AG20443 (cell line): ENCODE measurements at regions not wholly inside any gene's neighbourhood (a gene's known extent, or its start where the extent isn't known, plus 50 kb on each side); places are given as distances from the start of the nearest gene placed in this dataset.
"Not testable (repeated sequence)": the region's sequence is repeated elsewhere in the genome, so short reads cannot be mapped to it uniquely, and the experiment has no call there.

Experiments used
- DNase-seq: peaks from one replicate; pipeline ENCODE4 v3.0.0; 2012; ENCODE audit warnings: low spot score, mixed read lengths

DNA sequence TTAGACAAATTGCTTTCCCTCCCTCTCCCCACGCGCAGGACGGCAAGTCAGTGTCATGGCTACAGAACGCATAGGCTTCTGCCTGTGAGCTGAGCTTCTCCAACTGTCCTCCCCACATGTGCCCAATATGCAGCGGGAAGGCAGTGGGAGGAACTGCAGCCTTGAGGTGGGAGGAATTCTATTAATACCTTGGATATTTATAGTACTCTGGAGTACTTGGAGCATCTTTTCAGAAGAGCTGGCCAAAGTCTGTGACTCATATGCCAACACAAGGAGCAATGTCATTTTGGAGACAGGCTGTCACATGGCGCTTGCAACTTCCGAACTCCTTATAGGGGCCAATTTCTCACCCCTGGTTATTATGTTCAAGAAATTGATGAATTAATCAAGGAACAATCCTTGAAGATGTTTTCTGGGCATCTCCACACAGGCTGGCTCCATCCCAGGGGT lies 245.0 kb upstream of the SERP2 start:
- DNase-seq, result peak; percentile 57

DNA sequence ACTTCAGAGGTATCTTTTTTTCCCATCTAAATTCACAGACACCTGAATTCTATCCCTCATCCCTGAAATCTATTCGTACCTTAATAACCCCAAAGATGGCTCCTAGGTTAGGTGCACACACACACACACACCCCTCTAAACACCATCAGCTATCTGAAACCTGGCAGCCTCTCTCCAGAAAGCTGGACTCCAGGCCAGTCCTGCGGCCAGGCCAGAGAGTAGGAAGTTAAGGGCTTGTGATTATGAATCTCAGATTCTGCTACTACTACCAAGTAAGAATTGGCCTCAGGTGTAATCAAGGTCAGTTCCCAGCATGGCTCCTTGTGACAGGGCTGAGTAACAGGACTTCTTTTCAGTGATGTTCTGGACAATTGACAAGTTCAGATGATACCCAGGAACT lies 244.2 kb upstream of the SERP2 start:
- no peak for DNase-seq

DNA sequence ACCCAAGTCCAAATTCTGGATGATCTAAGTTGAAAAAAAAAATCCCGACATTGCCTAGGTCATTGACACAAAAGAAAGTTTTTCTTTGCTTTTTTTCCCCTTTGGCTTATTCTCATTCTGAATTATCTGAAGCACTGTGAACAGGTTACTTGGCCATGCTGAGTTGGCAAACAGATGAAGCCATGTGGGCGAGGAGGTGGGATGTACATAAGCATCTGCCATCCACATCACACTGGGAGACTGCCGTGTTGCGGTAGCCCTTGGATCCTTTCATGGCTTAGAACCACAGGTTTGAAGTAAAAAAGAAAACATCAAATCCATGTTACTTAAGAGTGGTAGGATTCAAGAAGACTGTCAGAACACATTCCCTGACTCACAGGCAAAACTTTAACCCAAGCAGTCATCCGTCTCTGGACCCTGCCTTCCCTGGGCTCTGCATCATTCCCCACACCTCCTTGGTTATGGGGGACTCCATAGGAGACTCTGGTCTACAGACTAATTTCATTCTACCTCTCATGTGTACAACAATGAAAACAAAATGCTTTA lies 242.5 kb upstream of the SERP2 start:
- DNase-seq, result no peak

DNA sequence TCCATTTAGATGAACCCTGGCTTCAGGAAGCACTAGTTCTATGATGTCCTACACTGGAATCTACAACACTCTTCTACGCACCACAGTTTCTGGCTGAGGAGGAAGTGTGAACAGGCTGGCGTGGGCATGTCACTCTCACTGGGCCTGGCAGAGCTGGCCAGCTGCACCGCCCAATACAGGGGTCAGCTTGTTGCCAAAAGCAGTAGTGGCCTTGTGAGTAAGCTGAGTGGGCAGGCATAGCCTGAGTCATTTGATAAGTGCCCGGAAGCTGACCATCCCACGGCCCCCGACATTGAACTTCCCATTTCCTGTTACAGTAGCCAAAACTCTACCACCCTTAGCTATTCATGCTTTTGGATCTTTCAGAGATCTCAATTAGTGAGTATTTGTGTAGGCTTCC lies 240.9 kb upstream of the SERP2 start:
- DNase-seq, result peak; percentile 25

DNA sequence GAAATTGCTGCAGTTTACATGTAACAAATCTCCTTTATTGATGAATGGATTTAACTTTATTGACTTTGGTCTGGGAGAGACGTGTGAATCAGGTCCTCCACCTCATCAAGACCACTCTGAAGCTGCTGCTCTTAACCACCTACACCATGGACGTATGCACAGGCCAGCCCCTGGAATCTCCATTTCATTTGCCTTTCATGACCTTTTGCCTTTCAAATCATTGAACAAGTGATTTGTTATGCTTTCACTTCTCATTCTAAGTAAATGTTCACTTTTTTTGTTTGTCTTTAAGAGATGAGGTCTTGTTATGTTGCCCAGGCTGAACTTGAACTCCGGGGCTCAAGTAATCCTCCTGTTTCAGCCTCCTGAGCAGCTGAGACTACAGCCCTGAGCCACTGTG lies 240.0 kb upstream of the SERP2 start:
- DNase-seq, result no peak

DNA sequence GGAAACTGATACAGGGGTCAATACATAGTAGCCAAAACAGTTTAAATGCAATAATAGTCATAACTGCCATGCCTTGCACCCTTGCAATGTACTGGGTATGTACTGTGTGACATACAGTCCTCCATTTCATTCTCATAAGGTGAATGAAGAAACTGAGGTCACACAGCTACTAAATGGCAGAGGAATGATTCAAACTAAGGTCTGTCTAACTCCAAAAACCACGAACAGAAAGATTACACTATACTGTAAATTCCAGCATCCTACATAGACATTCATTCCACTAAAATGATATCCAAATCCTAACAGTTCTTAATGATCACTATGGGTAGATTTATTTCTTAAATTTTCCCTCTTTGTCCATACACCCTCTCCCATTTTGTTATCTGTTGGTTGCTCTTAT lies 238.1 kb upstream of the SERP2 start:
- DNase-seq, result no peak

DNA sequence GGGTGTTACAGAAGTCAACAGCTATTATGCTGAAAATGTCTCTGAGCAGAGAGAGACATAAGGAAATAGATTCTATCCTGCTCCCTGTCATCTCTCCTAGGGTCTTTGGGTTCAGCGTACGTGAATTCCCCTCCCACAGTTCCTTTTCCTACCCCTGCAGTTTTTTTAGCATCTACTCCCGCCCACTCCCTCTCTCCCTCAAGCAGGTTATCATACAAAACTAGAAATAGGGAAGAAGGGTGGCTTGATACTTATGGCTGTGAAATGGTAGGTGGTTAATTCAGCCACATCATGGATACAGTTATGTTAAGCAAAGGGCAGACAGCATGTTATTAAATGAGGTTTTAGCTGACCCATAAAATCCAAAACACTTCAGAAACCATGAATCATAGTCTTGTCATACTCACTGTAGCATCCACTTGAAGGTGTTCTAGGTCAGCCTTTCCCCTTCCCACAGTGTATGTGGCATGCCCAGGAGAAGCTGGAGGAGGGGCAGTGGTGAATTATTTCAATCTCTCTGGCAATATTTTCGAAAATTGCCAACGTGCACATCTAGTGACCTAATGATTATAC lies 236.8 kb upstream of the SERP2 start:
- DNase-seq, result no peak

DNA sequence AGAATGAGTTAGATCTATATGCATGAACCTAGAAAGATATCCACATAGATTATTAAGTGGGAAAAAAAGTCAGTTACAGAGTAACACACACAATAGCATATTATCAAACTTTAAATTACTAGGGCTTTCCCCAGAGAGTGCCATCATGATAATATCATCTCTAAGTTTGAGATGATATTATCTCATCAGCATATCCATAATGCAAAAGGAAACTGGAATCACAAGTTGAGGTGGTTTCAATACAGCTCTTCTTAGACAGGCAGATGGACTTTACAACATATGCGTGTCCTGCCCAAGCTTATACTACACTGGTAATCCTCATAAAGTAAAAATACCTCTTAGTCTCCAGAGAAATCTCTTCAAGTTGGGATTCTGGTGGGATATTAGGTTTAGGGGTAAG lies 236.2 kb upstream of the SERP2 start:
- DNase-seq, result no peak

DNA sequence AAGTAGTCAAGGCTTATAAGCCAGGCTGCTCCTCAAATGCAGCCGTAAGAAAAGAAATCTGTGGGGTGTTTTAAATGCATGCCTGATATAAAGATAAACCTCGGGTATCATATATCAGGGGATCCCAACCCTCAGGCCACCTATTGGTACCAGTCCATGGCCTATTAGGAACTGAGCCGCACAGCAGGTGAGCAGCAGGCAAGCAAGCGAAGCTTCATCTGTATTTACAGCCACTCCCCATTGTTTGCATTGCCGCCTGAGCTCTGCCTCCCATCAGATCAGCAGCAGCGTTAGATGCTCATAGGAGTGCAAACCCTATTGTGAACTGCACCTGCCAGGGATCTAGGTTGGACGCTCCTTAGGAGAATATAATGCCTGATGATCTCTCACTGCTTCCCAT lies 233.5 kb upstream of the SERP2 start:
- no peak for DNase-seq

DNA sequence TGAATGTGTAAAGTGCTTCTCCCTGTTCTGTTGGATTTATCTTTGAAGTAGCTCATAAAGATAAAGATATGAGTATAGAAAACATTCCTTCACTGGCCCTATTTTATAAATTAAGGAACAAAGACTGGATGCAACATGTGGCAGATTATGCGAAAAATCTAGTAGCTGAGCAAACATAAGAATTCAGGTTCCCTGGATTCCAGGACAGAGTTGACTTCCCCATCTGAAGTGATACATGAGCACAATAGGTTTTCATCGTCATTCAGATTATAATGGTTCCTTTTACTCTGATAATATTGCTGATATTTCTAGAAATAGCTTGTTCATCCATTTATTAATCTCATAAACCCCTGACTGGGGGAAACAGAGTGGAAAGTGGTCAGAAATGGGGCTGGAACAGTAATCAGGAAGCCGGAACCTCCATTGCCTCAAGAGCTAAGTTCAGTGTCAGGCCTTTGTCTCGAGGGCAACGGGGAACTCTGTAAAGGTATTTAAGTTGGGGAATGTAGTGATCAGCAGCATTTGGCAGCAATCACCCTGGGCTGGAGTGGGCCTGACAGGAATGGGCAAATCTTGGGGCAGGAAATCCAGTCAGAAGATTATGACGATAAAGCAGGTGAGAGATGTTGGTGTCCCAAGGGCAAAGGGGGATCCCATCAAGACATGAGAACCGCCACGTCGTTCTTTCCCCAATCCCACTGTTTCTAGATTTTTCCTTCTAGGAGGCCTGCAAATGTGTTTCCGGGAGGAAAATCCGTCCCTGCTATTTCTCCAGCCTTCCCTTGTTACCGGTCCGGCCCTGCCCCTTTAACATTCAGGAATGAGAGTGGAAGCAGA lies 232.5 kb upstream of the SERP2 start:
- peak; percentile 18 for DNase-seq

DNA sequence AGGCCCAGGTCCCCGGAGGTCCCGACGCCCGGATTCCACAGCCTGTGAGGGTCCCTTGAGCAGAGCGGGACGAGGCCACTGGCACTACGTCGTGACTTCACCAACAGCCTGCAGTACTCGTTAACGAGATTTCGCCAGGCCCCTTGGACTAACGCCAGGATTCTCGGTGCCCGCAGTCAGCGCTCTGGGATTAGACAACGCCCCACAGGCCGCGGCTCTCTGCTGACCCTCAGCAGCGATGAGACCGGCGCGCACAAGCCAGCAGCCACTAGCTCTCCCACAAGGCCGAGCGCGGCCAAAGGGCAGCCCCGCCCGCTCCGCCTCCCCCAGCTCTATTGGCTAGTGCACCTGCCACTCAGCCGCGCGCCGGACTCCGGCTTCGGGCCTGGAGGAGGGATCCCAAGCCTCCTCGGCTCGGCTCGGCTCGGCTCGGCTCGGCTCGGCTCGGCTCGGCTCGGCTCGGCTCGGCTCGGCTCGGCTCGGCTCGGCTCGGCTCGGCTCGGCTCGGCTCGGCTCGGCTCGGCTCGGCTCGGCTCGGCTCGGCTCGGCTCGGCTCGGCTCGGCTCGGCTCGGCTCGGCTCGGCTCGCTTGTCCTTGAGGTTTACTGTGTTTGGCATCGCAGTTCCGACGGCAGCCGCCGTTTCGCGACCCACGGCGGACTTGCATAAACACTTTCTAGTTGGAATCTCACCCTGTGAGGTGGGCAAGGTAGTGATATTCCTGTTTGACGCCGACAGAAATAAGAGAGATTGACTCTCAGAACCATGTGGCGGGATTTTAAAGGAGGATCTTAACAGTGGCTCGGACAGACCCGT lies 231.7 kb upstream of the SERP2 start:
- DNase-seq, result peak; percentile 100

DNA sequence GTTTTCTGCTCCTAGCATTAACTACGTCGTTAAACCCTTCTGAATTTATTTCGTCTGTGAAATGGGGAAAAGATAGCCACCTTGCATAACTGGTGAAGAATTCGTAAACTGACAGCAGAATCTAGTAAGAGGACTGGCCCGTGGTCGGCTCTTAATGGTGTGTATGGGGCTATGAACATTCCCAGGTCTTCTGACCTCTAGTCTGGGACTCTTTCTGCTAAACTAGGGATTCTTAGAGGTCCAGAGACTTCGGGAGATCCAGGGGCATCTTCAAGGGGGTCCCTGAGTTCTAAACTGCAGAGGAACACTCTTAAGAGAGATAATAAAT lies 231.1 kb upstream of the SERP2 start:
- DNase-seq, result peak; percentile 11

DNA sequence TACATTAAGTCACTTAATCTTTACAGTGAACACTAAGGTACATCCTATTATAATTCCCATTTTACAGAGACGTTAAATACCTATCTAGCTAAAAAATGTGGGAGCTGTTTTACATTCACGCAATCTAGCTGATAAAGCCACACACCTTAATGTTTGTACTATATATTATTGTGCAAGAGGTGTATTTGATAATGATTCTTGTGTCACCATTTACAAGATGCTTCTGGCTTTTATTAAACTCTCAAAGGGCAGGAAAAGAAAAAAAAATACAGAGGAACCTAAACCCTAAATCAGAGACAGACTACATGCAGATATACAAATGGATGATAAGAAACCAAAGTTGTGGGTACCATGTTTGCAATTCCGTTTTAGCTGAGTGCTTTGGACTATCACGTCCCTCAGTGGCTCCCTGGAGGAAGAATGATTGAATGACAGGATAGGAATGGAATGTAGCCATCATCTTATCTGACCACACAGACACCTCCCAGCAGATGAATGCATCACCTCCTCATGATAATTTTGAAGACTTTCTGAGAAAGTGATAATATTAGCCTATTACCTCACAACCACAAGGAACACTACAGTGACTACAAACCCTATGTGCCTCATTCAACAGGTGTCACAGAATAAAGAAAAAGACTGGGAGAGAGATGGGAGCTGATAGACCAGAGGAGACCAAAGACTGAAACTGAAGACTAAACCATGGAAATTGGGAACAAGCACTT lies 230.5 kb upstream of the SERP2 start:
- no peak for DNase-seq

DNA sequence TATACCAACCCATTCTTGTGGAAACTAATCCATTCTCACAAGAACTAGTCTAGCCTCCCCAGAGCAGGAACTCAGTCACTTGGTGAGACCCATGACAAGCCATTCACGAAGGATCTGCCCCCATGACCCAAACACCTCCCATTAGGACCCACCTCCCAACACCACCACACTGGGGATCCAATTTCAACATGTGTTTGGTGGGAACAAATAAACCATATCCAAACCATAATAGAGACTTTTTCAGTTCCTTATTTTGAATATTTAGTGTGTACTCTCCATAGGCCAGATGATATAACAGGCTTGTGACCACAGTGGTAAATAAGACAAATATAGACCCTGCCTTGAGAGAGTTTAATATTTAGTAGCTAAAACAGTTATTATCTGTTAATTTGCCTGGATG lies 227.5 kb upstream of the SERP2 start:
- DNase-seq, result no peak

DNA sequence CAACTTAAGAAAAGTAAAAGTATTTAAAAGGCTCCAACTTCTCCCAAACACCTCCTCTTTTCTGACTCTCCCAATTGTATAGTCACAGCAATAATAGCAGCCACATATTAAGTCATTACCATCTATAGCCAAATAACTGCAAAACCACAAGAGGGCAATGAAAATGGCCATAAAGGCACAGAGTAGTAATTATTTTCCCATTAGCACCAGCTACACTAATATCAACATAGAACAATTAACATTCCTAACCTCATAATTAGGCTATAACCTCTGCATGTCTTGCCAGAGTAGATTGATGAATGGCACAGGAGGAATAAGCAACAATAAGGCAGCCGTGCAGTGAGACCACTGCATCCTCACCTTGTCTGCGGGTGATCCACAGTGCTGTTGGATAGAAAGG lies 226.4 kb upstream of the SERP2 start:
- no peak for DNase-seq

DNA sequence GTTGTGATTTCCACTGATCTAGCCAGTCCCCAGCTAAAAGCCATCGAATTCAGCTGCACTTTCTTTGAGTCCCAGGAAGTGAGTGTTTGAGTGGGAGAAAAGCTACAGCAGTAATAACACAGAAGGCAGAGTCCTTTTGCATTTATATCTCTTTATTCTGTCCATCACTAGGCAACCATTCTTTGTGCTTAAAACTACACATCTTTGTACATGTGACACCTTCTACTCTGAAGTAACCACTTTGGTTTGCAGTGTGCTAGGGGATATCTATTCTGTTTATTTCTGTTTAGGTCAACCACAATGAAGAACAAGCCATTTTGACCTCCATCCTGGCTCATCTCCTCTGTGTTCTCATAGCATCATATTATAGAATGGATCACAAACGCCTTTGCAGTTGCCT lies 226.0 kb upstream of the SERP2 start:
- DNase-seq, result no peak

DNA sequence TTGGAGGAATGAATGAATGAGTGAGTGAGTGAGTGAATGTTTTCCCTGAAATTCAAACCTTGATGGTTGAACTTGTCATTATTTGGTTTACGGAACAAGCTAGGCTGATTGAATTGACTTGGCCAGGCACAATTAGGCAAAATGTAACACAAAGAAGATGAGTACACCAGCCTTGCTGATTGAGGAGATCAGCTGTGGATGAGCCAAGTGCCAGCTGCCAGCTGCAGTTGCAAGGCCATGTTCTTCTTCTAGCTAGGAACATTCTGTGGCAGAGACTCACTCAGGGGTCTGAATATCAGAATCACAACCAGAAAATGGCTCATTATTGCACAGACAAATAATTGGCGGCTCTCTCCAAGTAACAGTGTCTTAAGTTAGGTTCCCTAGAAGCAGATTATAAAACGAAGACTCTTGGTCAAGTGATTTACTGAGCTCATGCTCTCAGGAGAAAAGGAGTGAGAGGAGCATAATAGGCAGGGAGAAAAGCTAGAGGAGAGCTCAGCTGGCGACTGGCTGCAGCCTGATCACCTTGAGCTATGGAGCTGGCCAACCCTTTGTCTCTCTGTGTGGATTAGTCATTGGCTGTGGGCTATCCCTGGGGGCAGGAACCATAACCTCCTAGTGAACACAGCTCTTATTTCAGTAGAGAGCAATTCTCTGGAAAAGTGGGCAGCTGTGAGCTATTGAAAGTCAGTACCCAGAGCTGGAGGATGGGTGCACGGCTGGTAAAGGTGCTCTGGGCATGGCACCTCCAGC lies 225.3 kb upstream of the SERP2 start:
- no peak for DNase-seq

DNA sequence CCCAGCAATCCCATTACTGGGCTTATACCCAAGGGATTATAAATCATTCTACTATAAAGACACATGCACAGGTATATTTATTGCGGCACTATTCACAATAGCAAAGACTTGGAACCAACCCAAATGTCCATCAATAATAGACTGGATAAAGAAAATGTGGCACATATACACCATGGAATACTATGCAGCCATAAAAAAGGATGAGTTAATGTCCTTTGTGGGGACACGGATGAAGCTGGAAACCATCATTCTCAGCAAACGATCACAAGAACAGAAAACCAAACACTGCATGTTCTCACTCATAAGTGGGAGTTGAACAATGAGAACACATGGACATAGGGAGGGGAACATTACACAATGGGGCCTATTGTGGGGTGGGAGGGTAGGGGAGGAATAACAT lies 224.4 kb upstream of the SERP2 start:
- not testable (repeated sequence) for DNase-seq

DNA sequence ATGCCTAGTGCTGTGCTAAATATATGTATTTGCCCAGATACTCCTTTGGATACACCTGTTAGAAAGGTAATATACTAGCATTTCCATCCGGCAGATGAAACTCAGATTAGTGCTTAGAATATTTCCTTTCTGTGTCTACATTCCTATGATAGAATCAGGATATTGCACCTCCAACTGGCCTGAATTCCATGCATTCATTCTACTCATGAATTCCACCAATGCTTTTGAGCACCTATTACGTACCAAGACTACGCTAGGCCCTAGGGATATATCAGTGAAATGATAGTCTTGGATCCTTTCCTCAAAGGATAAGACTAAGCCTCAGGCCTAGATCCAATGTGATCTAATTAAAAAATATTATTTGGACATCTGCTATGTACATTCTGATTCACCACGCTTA lies 223.8 kb upstream of the SERP2 start:
- no peak for DNase-seq

DNA sequence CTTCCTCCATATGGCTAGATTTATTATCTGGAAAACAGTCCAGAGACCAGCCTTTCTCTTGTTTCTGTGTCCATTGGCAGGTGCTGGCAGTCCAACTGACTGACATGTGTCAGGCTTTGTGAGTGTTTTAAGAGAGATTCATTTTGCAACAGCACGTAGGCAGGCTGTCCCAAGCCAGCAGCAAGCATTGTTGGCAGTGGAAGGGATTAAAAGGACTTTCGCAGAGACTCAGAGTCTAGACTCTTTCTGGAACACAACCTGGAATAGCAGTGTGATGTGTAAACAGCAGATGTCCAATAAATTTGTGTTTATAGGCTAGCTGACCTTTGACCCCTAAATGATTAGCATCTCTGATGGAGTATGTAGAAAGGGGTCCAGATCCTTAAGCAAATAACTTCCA lies 222.2 kb upstream of the SERP2 start:
- DNase-seq, result no peak

DNA sequence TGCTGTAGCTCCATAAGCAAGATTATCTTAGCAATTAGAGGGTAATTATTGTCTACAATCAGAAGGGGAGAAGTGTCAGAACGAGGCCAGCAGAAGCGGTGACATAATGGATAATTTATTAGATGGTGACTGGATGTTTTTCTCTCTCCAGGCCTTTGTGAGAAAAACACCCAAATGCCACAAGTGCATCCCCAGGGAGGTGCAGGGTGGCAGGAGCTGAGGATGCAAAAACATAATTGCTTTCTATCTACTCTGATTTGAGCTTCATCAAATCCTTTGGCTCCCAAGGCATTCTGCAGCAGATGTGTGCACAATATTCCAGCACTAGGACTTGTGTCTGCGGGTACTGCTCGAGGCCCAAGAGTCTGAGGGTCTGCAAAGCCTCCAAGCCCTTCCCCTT lies 220.1 kb upstream of the SERP2 start:
- DNase-seq, result no peak
